Mesothelial cell of epicardium (in vitro differentiated cells): ENCODE measurements at regions not wholly inside any gene's neighbourhood (a gene's known extent, or its start where the extent isn't known, plus 50 kb on each side); places are given as distances from the start of the nearest gene placed in this dataset.

Experiments
- DNase-seq, 2 experiments: peaks; one replicate each; pipeline ENCODE4 v3.0.0; 2021; ENCODE audit warnings: low spot score in 2 of 2; ENCODE audit not compliant: unreplicated experiment in 2 of 2
- H3K27ac Mint-ChIP-seq: 2 replicates; pipeline ENCODE4 v1.8.0; 2021; ENCODE audit warnings: mixed read lengths
- H3K27me3 Mint-ChIP-seq: 2 replicates; pipeline ENCODE4 v1.8.0; 2021; ENCODE audit warnings: low read depth, mixed read lengths
- H3K36me3 Mint-ChIP-seq: 2 replicates; pipeline ENCODE4 v1.8.0; 2021; ENCODE audit warnings: mixed read lengths
- H3K4me1 Mint-ChIP-seq: 2 replicates; pipeline ENCODE4 v1.8.0; 2021; ENCODE audit warnings: mixed read lengths
- H3K4me3 Mint-ChIP-seq: 2 replicates; pipeline ENCODE4 v1.8.0; 2021; ENCODE audit warnings: mild to moderate bottlenecking, moderate library complexity, mixed read lengths
- H3K9me3 Mint-ChIP-seq: 2 replicates; pipeline ENCODE4 v1.8.0; 2021; ENCODE audit warnings: mixed read lengths
- CTCF ChIP-seq: fragments of 200-600 bp; sonication (generic); IDR thresholded peaks from one replicate; pipeline ENCODE4 v1.5.0; 2021; ENCODE audit warnings: antibody characterized with exemption; ENCODE audit not compliant: unreplicated experiment

DNA sequence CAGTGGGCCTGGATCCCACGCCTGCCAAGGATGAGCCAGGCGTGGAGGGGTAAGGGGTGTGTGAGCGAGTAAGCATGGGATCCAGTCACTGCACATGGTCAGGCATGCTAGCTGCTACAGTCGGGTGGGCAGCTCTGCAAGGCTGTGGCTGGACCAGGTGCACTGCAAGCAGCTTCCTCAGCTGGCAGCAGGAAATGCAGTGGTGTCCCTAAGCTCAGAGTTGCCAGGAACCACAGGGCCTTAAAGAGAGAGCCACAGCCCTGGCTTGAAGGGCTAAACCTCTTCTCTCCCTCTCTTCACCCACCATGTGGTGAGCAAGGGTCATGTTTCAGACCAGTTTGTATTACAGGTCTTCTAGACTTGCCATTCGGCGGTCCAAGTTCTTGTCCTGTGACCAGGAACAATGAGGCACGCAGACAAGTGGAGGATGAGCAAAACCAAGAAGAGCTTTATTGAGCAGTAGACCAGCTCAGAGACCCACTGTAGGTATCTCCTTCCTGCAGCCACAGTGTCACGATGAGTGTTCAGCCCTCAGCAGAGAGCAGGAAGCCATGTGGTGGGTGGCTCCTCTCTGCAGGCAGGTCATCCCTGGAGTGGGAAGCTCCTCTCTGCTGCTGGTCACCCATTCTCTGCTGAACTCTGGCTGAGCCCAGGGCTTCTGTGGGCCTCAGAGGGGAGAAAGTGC, 511.9 kb downstream of the PYDC2 start:
- no peak for DNase-seq
- H3K27me3 Mint-ChIP-seq = no peaks in the 10 kb centered on the region
- H3K4me1 Mint-ChIP-seq = peaks cover 2% of the 10 kb centered on the region
- no peak overlapping the region for H3K4me3 Mint-ChIP-seq
- no peak overlapping the region for H3K27ac Mint-ChIP-seq
- no peak for TF ChIP-seq CTCF
- no peaks in the 10 kb centered on the region for H3K36me3 Mint-ChIP-seq
- no peaks in the 10 kb centered on the region for H3K9me3 Mint-ChIP-seq

DNA sequence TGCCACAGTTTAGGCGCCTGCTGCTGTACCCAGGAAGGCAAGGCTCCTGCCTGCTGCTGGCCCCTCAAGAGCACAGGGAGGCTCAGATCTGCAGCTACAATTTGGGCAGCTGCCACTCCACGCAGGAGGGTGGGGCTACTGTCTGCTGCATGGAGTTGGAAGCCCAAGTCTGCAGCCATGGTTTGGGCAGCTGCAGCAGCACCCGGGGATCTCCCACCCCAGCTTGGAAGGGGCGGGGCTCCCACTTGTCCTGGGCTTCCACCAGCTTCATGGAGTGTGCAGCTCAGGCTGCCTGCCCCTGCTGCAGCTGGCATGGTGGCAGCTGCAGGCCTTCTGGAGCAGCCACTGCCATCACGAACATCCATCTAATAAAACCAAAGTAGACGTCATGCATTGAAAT, 512.9 kb downstream of the PYDC2 start:
- H3K36me3 Mint-ChIP-seq = no peaks in the 10 kb centered on the region
- no peaks in the 10 kb centered on the region for H3K27me3 Mint-ChIP-seq
- H3K4me3 Mint-ChIP-seq = no peak overlapping the region
- peaks cover 4% of the 10 kb centered on the region for H3K9me3 Mint-ChIP-seq
- TF ChIP-seq CTCF = no peak
- DNase-seq = no peak
- no peak overlapping the region for H3K27ac Mint-ChIP-seq
- H3K4me1 Mint-ChIP-seq = no peaks in the 10 kb centered on the region

DNA sequence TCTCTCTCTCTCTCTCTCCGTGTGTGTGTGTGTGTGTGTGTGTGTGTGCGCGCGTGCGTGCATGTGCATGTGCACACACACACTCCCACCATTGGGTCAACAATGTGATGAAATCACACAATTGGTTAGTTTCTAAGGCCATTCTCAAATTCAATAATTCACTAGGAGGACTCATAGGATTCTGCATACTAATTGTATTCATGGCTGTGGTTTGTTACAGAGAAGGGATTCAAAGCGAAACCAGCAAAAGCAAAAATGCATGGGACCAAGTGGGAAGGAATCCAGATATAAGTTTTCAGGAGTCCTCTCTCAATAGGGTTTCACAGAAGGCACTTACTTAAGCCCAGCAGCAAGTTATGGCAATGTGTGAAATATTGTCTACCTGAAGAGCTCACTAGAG, 515.0 kb downstream of the PYDC2 start:
- Mint-ChIP-seq H3K4me3 (no peak overlapping the region), H3K36me3 (no peaks in the 10 kb centered on the region), H3K27me3 (no peaks in the 10 kb centered on the region), H3K9me3 (peaks cover 17% of the 10 kb centered on the region), H3K27ac (no peak overlapping the region), H3K4me1 (no peaks in the 10 kb centered on the region)
- DNase-seq = no peak
- TF ChIP-seq CTCF = no peak

- DNase-seq = no peak
- Mint-ChIP-seq H3K27me3 (no peaks in the 10 kb centered on the region), H3K27ac (no peak overlapping the region), H3K9me3 (peaks cover 17% of the 10 kb centered on the region), H3K36me3 (no peaks in the 10 kb centered on the region), H3K4me1 (no peaks in the 10 kb centered on the region), H3K4me3 (no peak overlapping the region)
- no peak for TF ChIP-seq CTCF
Observed at GRCh38 chr3:191980443-191980842, 519.5 kb downstream of the PYDC2 start.

GRCh38 chr3:191982481-191982880, 521.5 kb downstream of the PYDC2 start:
- Mint-ChIP-seq H3K4me3 (no peak overlapping the region), H3K27ac (no peak overlapping the region), H3K36me3 (no peaks in the 10 kb centered on the region), H3K4me1 (no peaks in the 10 kb centered on the region), H3K9me3 (peaks cover 17% of the 10 kb centered on the region), H3K27me3 (no peaks in the 10 kb centered on the region)
- TF ChIP-seq CTCF = no peak
- DNase-seq = no peak

DNA sequence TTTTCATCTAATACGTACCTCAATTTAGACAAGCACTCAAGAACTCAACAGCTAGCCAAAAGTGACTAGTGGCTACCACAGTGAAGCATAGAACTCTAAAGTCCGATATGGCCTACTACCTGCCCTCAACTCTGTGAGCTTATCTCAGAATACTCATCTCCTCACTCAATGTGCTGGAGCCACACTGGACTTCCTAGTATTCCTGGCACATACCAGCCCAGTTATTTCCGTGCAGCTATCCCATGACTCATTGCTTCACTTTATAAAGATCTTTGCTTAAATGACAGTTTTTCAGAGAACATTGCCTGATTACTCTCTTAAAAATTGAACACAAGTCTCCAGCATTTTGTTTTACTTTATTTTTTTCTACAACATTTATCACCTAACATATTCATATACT, 524.7 kb downstream of the PYDC2 start:
- Mint-ChIP-seq H3K36me3 (no peaks in the 10 kb centered on the region), H3K27me3 (no peaks in the 10 kb centered on the region), H3K4me1 (no peaks in the 10 kb centered on the region), H3K4me3 (no peak overlapping the region), H3K27ac (no peak overlapping the region), H3K9me3 (peaks cover 9% of the 10 kb centered on the region)
- TF ChIP-seq CTCF = no peak
- no peak for DNase-seq
